Right forelimb (tissue), 1 donor: ENCODE measurements at regions not wholly inside any gene's neighbourhood (a gene's known extent, or its start where the extent isn't known, plus 50 kb on each side); places are given as distances from the start of the nearest gene placed in this dataset.
"Not testable (repeated sequence)": the region's sequence is repeated elsewhere in the genome, so short reads cannot be mapped to it uniquely, and the experiment has no call there.

Source experiments
- DNase-seq: peaks from one replicate; pipeline ENCODE4 v3.0.0-alpha.2; 2018

- DNase-seq, result no peak
Observed at GRCh38 chr4:125518281-125518680, 203.5 kb downstream of the FAT4 start.

DNA sequence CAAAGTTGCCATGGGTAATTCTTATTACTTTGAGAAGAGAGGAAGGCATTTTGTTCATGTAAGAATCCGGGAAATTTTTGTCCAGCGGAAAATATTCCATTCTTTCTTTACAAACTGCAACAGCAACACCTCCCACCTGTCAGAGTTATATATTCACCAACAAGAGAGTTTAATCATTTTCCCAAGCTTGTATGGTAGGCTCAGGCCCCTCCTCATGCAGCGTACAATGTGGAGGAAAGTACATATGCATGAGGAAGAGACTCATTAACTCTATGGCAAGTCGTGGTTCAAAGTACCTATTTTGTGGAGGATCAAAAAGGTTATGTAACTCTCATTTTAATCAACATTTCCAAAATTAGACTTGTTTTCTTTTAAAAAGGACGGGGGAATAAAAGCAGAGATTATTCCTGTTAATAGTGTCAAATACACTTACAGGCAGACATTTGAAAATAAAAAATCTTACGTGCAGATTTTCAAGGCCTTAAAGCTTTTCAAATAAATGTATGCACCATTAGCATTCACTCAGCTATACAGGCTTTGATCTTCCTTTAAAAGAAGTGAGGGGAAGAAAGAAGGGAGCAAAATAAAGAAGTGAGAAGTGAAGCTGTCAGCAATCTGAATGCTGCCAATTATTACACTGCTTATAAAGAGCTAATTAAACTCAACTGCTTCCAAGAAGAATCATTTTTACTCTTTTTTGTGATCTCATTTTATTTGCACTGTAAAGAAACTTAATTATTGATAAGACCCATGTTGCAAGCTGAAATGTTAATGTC lies 204.8 kb downstream of the FAT4 start:
- DNase-seq, result no peak

DNA sequence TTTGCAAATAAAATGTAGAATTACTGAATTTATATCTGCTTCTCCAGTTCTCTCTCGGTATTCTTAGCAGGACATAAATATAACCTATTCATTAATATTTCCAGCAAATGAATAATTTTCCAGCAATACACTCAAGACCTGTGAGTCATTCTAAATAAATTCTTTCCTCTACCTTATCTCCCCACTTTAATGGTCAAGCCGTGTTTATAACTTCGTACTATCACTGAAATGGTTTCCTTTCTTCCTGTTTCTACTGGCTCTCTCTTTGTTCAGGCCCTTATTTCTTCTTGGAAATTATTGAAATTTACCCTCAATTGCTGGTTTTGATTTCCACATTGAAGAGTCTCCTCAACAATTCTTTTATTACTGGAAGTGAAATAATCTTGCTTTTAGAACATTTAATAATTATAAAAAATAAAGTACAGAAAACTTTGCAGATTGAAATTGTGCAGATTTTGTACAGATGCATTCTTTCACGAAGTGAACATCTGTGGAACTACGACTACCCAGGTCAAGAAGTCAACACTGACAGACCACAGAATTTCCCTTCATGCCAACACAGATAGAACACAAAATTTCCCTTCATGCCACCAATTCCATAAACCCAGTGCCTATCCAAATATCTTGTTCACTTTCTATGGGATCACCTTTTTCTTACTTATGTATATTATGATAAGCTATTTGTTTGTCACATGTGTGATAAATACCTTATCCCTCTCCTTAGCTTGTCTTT lies 205.7 kb downstream of the FAT4 start:
- DNase-seq, result no peak

DNA sequence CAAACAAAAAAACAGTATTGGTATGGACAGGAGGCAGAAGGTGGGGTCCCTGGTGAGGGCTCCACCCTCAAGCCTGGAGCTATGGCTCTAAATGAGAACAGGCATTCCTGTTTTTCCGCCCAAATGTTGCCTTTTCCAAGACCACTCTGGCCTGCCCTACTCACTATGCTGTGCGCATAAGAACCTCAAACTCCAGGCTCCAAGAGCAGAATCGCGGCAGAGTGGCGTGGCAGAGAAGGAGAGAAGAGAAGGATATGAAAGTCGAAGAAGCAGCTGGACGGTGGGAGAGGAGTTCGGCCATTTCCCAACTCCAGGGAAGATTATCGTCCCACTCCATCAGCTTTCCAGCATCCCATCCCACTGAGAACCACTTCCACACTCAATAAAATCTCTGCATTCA lies 207.8 kb downstream of the FAT4 start:
- no peak for DNase-seq

- no peak for DNase-seq
Observed at GRCh38 chr4:125522992-125523391, 208.2 kb downstream of the FAT4 start.

DNA sequence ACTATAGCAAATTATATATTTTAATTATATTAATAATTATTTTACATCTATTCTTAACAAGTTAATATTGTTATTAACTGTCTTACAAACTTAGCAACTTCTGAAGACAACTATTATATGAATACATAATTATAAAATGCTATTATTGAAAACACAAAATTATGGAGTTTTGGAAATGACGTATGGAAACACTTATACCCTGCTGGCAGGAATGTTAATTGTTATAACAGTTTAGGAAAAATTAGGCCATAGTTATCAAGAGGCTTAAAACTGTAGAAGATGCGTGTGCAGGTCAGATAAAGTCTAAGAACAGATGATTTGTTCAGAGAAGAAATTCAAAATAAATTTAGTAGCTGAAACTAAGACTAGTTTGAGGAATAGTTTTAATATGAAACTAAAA lies 211.7 kb downstream of the FAT4 start:
- DNase-seq, result no peak

DNA sequence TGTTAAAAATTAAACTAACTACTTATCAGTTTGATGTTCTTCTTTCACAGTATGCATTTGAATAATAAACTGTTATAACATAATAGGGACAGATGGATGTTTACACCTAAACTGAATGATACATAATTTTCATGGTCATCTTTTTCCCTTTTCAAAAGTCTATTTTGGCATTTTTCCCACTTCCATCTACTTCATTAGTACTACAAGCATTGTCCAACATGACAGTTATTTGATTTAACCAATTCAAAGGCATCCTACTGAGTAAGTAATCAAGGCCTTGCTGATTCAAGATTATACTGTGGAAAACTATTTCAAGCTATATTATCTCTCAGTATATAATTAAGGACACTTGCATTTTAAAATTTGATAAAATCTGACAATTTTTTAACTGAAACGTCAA lies 212.9 kb downstream of the FAT4 start:
- DNase-seq, result no peak

GRCh38 chr4:125529071-125529470 lies 214.3 kb downstream of the FAT4 start:
- DNase-seq, result no peak

DNA sequence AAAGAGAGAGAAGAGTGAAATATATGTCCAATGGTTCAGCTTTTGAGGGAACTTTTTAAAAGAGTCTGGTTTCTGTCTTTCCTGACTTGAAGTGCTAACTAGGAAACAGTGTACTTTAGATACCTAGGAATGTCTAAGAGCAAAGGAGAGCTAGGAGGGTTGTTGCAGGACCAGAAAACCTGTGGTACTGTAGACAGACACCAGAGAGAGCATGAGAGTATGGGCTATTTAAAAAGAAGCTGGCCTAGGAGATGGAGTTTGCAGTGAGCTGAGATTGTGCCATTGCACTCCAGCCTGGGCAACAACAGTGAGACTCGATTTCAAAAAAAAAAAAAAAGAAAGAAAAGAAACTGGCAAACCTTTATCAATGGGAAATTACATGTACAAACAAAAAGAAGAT lies 223.9 kb downstream of the FAT4 start:
- no peak for DNase-seq

DNA sequence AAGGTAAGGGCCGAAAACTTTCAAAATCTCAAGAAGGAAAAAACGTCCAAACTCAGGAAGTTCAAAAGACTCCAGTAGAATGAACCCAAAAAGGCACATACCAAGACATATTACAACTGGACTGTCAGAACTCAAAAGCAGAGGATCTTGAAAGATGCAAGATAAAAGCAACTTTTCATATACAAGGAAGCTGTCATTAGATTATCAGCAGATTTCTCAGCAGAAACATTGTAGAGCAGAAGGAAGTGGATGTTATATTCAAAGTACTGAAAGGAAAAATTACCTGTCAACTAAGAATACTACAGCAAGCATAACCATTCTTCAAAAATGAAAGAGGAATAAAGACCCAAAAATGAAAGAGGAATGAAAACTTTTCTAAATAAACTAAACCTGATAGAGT lies 224.9 kb downstream of the FAT4 start:
- DNase-seq, result no peak

DNA sequence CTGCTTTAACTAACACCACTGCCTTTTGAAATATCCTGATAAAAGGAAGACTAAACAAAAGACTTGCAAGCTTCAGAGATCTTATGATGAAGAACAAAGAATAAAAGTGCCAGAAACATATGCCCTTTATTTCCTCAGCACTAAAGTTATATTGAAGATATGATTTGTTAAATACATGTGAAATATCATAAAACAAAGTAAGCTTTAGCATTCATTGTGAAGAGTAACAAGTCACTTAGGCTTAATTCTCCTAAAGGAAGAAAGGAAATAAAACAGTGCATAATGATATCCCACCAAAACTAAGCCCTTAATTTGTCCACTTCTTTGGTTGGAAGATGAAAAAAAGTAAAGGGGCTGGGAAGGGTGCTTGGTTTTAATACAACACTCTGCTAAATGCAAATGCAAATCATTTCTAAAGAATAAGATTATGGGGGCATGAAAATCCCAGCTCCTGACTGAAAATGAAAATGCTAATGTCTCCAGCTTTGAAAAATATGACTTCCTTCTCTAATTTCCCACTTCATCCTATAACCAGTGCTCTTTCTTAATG lies 227.2 kb downstream of the FAT4 start:
- DNase-seq, result no peak

DNA sequence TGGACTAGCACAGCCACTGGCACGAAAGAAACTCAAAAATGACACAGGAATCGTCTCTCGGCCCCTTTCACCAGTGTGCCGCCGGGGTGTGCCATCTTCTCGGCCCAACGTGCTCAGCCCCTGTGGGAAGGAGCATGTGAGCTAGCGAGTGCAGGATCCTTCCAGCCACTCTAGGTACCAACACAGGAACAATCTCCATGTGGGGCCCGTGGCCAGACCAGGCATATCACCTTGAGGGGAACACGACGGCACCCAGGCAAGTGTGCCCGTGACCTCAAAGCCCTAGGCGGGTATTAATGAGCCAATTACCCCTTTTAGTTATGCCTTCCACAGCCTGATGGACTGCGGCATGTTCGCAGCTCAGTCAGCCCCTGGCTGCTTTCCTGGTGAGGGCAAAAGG lies 231.5 kb downstream of the FAT4 start:
- no peak for DNase-seq

GRCh38 chr4:125547836-125548235 lies 233.1 kb downstream of the FAT4 start:
- no peak for DNase-seq

DNA sequence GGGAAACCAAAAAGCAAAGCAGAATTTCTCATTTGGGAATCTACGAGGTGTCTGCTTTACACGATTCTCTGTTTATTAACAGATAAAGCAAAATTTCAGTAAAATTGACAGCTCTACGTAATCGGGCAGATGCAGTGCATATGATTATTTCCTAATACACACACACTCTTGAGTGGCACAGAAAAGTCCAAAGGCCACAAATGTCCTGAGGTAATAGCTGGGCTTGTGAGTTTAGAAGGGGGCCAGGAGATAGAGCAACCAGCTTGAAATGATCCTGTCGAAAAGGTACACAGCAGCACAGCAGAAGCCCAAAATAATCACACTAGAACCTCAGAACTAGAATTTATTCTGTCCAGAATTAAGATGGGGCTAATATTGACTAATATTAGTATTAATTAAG lies 236.0 kb downstream of the FAT4 start:
- no peak for DNase-seq

GRCh38 chr4:125551466-125551865 lies 236.7 kb downstream of the FAT4 start:
- no peak for DNase-seq

DNA sequence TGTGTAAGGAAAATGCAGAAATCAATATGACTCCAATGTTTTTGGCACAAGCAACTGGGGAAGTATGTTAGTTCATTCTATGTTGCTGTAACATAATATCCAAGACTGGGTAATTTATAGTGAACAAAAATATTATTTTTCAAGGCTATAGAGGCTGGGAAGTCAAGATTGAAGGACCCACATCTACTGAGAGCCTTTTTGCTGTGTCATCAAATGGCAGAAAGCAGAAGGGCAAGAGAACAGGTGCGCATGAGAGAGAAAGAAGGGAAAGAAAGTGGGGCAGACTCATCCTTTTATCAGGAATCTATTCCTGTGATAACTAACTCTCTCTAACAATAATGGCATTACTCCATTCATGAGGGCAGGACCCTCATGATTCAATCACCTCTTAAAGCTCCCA lies 237.2 kb downstream of the FAT4 start:
- DNase-seq, result no peak

DNA sequence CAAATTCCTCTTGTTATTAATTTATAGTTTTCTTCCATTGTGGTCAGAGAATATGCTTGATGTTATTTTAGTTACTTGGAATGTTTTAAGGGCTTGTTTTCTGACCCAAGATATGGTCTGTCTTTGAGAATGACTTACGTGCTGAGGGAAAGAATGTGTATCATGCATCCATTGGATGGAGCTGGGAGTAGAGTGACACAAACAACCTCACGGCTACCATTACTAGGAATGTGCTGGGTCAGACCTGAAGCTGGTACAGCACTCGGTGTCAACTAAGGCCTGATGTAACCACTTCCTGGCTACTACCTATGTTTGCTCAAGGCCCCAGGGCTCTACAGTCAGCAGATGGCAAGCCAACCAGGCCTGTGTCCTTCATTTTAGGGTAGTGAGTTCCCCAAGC lies 257.8 kb downstream of the FAT4 start:
- DNase-seq, result no peak

GRCh38 chr4:125573368-125573767 lies 258.6 kb downstream of the FAT4 start:
- DNase-seq, result no peak

DNA sequence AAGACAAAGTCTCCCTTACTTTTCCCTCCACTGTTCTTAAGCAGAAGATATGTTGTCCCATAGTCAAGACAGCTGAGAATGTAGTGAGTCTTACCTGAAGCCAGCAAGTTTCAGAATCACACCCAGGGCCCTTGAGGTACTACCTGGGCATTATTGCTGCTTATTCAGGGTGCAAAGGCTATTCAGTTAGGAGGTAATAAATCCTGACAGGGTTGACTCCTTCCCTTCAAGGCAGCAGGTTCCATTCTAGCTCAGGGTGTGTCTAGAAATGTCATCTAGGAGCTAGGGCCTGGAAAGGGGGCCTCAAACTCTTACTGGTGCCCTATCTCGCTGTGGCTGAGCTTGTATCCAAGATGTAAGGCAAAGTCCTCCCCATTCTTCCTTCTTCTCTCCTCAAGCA lies 259.0 kb downstream of the FAT4 start:
- DNase-seq, result no peak

GRCh38 chr4:125582302-125582701 lies 267.5 kb downstream of the FAT4 start:
- DNase-seq, result no peak

DNA sequence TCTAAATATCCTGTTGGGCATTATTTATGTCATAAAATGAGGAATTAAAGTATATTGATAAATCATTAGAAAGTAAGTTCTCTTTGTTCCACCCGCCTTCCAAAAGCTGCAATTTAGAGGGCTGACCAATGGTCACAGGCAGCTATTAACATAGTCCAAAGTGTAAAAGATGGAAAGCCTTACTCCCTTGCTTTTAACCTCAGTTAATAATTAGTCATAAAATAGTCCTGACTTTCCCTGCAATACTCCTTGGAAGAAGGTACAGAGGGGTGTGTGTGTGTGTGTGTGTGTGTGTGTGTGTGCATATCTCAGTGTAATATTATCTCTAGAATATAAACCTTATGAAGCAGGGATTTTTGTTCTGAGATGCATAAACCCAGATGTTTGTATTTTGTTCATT lies 275.4 kb downstream of the FAT4 start:
- no peak for DNase-seq

DNA sequence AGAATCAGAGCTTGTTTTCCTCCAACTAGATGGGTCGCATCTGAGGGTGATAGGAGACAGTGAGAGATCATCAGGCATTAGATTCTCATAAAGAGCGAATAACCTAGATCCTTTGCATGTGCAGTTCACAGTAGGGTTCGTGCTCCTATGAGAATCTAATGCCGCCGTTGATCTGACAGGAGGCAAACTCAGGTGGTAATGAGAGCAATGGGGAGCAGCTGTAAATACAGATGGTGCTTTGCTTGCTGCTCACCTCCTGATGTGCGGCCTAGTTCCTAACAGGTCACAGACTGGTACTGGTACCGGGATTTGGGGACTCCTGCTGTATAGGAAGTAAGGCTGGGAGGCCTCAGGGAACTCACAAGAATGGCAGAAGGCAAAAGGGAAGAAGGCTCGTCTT lies 276.5 kb downstream of the FAT4 start:
- DNase-seq, result no peak

DNA sequence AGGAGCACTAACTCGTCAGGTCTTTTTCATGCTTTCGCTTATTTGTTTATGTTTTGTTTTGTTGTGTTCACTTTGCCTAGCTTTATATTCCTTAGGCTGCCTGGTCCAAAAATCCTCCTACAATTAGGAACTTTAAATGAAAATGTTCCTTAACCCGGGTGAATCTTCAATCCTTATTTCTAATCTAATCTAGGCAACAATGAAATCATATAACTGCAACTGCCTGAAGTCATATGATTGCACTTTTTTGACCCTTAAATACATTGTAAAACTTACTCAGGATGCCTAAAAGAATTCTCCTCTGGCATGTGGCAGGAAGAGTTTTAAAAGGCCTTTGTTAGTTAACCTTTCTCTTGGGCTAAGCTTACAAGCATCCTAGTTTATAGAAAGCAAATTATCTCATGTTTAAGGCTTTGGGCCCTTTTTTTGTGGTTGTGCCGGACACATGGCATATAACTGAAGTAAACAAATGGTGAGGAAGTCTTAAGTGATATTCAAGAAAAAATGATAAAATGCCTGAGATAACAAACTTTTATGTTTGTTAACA lies 279.4 kb downstream of the FAT4 start:
- no peak for DNase-seq

- DNase-seq, result not testable (repeated sequence)
Observed at GRCh38 chr4:125605926-125606325, 291.2 kb downstream of the FAT4 start.
